Lower lobe of right lung (tissue), 2 donors: ENCODE measurements at regions not wholly inside any gene's neighbourhood (a gene's known extent, or its start where the extent isn't known, plus 50 kb on each side); places are given as distances from the start of the nearest gene placed in this dataset.
"Not testable (repeated sequence)": the region's sequence is repeated elsewhere in the genome, so short reads cannot be mapped to it uniquely, and the experiment has no call there.

Experiments used
- ATAC-seq, 2 donors: fragments of 200-7000 bp; cut with Tn5 transposase; one replicate each; pipeline ENCODE4 v1.9.1; 2020 to 2022; ENCODE audit warnings: mild to moderate bottlenecking in 2 of 2, moderate library complexity in 2 of 2
- DNase-seq: peaks from one replicate; pipeline ENCODE4 v3.0.0-alpha.2; 2020
- H3K27ac ChIP-seq: fragments of 200-600 bp; one replicate; pipeline ENCODE4 v1.8.0; 2022
- H3K27me3 ChIP-seq: fragments of 200-600 bp; one replicate; pipeline ENCODE4 v1.8.0; 2022; ENCODE audit warnings: low read depth
- H3K36me3 ChIP-seq: fragments of 200-600 bp; one replicate; pipeline ENCODE4 v1.8.0; 2022; ENCODE audit warnings: mild to moderate bottlenecking
- H3K4me1 ChIP-seq: fragments of 200-600 bp; one replicate; pipeline ENCODE4 v1.8.0; 2022
- H3K4me3 ChIP-seq: fragments of 200-600 bp; one replicate; pipeline ENCODE4 v1.8.0; 2022; ENCODE audit warnings: mild to moderate bottlenecking
- H3K9me3 ChIP-seq: fragments of 200-600 bp; one replicate; pipeline ENCODE4 v1.8.0; 2022
- intact Hi-C: fragments of 100-400 bp; cut with DNase I; formaldehyde crosslinking; loops from one replicate; pipeline ENCODE4 v1.11.0; 2022
- TF ChIP-seq, protein P1 (sequence below): fragments of 200-600 bp; IDR thresholded peaks from one replicate; pipeline ENCODE4 v1.8.0; 2022; ENCODE audit warnings: antibody characterized with exemption, mild to moderate bottlenecking
- donor health status: DM: no; HTN: yes; CAD: no; lungs with severe emphysema.

DNA sequence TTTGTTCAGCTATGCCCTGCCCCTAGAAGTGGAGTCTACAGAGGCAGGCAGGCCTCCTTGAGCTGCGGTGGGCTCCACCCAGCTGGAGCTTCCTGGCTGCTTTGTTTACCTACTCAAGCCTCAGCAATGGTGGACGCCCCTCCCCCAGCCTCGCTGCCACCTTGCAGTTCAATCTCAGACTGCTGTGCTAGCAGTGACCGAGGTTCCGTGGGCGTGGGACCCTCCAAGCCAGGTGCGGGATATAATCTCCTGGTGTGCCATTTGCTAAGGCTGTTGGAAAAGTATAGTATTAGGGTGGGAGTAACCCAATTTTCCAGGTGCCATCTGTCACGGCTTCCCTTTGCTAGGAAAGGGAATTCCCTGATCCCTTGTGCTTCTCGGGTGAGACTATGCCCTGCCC lies 770.2 kb upstream of the VRK2 start:
- ATAC-seq, H3K4me1 ChIP-seq, intact Hi-C loops, H3K27me3 ChIP-seq, H3K9me3 ChIP-seq, H3K4me3 ChIP-seq, H3K27ac ChIP-seq, DNase-seq, H3K36me3 ChIP-seq: not testable (repeated sequence)

DNA sequence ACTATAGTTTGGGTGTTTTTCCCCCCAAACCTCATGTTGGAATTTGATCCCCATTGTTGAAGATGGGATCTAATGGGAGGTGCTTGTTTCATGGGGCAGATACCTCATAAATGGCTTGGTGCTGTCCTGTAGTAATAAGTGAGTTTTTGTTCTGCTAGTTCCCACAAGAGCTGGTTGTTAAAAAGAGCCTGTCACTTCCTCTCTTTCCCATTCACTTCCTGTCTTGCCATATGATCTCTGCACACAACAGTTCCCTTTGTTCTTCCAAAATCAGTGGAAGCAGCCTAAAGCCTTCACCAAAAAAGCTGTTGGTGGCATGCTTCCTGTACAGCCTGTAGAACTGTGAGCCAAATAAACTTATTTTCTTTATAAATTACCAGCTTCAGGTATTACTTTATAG lies 768.2 kb upstream of the VRK2 start:
- ATAC-seq, result no peak
- intact Hi-C loops, result no loop called here
- H3K4me1 ChIP-seq, result no peaks in the 10 kb centered on the region

DNA sequence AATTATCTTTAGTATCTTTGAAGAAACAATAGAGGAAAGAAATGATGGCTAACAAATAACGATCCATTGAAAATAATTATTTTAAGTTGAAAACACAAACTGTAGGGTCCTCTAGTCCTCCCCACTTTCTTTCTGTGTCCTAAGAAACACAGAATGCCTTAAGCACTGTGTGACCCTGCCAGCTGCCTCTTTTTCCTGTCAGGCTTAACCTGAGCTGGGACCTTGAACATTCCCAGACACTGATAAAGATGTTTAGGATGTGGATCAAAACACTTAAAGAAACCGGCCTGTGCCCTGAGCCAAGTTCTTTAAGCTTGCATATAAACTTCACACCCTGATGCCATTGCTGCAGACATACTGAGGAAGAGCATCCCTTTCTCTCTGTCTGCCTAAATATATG lies 755.4 kb upstream of the VRK2 start:
- Histone ChIP-seq H3K9me3 (no peaks in the 10 kb centered on the region), H3K36me3 (no peaks in the 10 kb centered on the region), H3K4me3 (no peak overlapping the region), H3K27me3 (no peaks in the 10 kb centered on the region), H3K4me1 (no peaks in the 10 kb centered on the region), H3K27ac (no peak overlapping the region)
- intact Hi-C loops, result no loop called here
- DNase-seq (no peak), ATAC-seq (no peak)
- TF ChIP-seq, protein P1, sequence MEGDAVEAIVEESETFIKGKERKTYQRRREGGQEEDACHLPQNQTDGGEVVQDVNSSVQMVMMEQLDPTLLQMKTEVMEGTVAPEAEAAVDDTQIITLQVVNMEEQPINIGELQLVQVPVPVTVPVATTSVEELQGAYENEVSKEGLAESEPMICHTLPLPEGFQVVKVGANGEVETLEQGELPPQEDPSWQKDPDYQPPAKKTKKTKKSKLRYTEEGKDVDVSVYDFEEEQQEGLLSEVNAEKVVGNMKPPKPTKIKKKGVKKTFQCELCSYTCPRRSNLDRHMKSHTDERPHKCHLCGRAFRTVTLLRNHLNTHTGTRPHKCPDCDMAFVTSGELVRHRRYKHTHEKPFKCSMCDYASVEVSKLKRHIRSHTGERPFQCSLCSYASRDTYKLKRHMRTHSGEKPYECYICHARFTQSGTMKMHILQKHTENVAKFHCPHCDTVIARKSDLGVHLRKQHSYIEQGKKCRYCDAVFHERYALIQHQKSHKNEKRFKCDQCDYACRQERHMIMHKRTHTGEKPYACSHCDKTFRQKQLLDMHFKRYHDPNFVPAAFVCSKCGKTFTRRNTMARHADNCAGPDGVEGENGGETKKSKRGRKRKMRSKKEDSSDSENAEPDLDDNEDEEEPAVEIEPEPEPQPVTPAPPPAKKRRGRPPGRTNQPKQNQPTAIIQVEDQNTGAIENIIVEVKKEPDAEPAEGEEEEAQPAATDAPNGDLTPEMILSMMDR, result no peak

More for the DNA sequence above, 768.2 kb upstream of the VRK2 start:
- no peak overlapping the region for H3K4me3 ChIP-seq
- H3K27me3 ChIP-seq, result no peaks in the 10 kb centered on the region
- H3K36me3 ChIP-seq, result no peaks in the 10 kb centered on the region
- TF ChIP-seq, protein P1, result no peak
- H3K9me3 ChIP-seq, result peaks cover 3% of the 10 kb centered on the region
- no peak for DNase-seq
- H3K27ac ChIP-seq, result no peak overlapping the region

DNA sequence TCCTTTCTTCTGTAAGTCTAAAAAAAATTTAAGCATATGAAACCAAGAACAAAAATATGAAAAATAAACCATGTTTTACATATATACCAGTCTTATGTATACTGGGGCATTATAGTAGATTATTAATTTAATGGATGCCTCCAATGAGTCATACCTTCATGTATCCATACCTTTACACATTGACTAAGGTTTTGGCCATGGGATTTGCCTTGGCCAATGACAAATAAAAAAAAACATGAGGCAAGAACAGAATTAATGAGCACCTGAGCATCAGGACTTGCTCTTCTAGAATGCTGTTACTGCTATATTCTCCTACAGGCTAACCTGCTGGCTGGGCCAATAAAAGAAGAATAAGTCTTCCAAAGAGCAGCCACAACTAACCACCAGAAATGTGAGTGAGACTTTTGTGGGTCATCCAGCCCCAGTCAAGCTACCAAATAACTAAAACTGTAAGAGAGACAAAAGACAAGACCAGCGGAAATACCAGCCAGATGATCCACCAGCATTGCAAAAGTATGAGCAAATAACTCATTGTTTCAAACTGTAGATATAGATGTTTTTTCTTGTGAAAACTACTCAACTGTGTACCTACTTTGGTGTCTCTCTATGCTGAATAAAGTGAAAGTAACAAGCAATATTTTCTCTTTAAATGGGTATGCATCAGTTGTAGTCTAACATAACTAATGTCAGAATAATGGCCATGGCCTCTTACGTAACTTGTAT lies 749.6 kb upstream of the VRK2 start:
- no peak overlapping the region for H3K4me3 ChIP-seq
- no peak overlapping the region for H3K27ac ChIP-seq
- DNase-seq (no peak), ATAC-seq (no peak)
- no peaks in the 10 kb centered on the region for H3K4me1 ChIP-seq
- no peaks in the 10 kb centered on the region for H3K27me3 ChIP-seq
- H3K36me3 ChIP-seq, result no peaks in the 10 kb centered on the region
- intact Hi-C loops, result no loop called here
- TF ChIP-seq, protein P1, result no peak
- no peaks in the 10 kb centered on the region for H3K9me3 ChIP-seq

DNA sequence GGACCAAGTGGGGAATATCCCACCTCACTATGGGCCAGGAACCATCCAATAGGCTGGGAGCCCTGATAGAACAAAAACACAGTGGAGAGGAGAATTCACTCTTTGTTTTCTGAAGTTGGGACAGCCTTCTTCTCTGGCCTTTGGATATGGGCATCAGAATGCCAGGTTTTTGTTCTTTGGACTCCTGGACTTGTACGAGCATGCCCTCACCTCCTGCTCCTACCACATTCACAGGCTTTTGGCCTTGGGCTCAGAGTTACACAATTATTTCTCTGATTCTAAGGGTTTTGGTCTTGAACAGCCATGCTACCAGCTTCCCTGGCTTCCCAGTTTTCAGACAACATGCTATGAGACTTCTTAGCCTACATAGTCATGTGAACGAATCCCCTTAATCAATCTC lies 732.9 kb upstream of the VRK2 start:
- H3K4me1 ChIP-seq, result no peaks in the 10 kb centered on the region
- ATAC-seq (no peak), DNase-seq (no peak)
- H3K36me3 ChIP-seq, result no peaks in the 10 kb centered on the region
- no peak overlapping the region for H3K4me3 ChIP-seq
- no peaks in the 10 kb centered on the region for H3K27me3 ChIP-seq
- peaks cover 3% of the 10 kb centered on the region for H3K9me3 ChIP-seq
- no peak overlapping the region for H3K27ac ChIP-seq
- intact Hi-C loops, result no loop called here
- TF ChIP-seq, protein P1, result no peak

DNA sequence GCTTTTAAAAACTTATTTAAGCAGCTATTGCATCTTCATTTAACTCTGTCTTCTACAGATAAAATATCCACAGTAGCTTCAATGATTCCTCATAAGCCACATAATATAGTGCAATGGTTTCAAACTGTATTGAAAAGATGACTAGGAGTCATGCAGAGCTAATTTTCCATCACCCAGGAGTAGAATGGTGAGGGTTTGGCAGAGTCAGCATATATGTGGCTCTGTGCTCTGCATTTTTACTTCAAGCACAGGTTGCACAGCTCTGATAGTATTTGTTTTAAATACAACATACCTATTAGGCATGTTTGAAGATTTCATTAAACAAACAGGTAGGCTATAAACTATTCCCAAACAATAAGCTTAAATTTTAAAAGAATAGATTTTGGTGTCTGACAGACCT lies 731.9 kb upstream of the VRK2 start:
- H3K4me3 ChIP-seq, result no peak overlapping the region
- DNase-seq (no peak), ATAC-seq (no peak)
- peaks cover 3% of the 10 kb centered on the region for H3K9me3 ChIP-seq
- intact Hi-C loops, result no loop called here
- no peak overlapping the region for H3K27ac ChIP-seq
- H3K36me3 ChIP-seq, result no peaks in the 10 kb centered on the region
- H3K27me3 ChIP-seq, result no peaks in the 10 kb centered on the region
- no peaks in the 10 kb centered on the region for H3K4me1 ChIP-seq
- TF ChIP-seq, protein P1, result no peak
